ENCODE measurements at regions not wholly inside any gene's neighbourhood (a gene's known extent, or its start where the extent isn't known, plus 50 kb on each side); places are given as distances from the start of the nearest gene placed in this dataset.

DNA sequence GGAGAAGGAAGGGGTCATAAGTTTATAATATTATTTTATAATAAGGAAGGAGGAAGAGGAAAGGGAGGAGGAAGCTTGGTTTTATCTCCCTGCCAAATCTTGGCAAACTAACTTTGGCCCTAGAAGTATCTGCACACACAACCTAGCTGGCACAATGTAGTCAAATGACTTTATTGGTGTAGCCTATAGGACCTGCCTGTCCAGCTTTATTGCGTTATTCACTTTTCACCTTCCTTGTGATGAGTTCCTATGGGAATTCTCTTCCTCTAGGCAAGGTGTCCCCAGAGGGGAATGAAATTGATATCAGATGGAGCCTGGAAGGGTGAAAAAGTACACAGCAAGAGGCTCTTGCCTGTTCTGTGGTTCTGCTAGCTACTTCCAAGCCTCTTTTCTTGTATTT lies 111.2 kb upstream of the SLC25A36 start:
- TF ChIP-seq, protein P1, sequence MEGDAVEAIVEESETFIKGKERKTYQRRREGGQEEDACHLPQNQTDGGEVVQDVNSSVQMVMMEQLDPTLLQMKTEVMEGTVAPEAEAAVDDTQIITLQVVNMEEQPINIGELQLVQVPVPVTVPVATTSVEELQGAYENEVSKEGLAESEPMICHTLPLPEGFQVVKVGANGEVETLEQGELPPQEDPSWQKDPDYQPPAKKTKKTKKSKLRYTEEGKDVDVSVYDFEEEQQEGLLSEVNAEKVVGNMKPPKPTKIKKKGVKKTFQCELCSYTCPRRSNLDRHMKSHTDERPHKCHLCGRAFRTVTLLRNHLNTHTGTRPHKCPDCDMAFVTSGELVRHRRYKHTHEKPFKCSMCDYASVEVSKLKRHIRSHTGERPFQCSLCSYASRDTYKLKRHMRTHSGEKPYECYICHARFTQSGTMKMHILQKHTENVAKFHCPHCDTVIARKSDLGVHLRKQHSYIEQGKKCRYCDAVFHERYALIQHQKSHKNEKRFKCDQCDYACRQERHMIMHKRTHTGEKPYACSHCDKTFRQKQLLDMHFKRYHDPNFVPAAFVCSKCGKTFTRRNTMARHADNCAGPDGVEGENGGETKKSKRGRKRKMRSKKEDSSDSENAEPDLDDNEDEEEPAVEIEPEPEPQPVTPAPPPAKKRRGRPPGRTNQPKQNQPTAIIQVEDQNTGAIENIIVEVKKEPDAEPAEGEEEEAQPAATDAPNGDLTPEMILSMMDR (CRISPR knock-in tag; IDR thresholded peaks at IDR 0.05), result no peak
- TF ChIP-seq ZNF558 (CRISPR knock-in tag; IDR thresholded peaks at IDR 0.05; ENCODE audit: borderline replicate concordance) (no peak), ZNF775 (CRISPR knock-in tag; IDR thresholded peaks at IDR 0.05; ENCODE audit: borderline replicate concordance) (no peak), CBX5 (CRISPR knock-in tag; IDR thresholded peaks at IDR 0.05; ENCODE audit: borderline replicate concordance) (no peak), KDM1A (CRISPR knock-in tag; IDR thresholded peaks at IDR 0.05) (no peak), EP300 (IDR thresholded peaks at IDR 0.05; ENCODE audit: low read depth in 2 of 2, low read length in 2 of 2) (no peak), EP300 (CRISPR knock-in tag; IDR thresholded peaks at IDR 0.05; ENCODE audit: borderline replicate concordance) (no peak), SNAI1 (CRISPR knock-in tag; IDR thresholded peaks at IDR 0.05; ENCODE audit: borderline replicate concordance) (no peak), ZNF430 (CRISPR knock-in tag; IDR thresholded peaks at IDR 0.05) (no peak)
- TF ChIP-seq, protein P2, sequence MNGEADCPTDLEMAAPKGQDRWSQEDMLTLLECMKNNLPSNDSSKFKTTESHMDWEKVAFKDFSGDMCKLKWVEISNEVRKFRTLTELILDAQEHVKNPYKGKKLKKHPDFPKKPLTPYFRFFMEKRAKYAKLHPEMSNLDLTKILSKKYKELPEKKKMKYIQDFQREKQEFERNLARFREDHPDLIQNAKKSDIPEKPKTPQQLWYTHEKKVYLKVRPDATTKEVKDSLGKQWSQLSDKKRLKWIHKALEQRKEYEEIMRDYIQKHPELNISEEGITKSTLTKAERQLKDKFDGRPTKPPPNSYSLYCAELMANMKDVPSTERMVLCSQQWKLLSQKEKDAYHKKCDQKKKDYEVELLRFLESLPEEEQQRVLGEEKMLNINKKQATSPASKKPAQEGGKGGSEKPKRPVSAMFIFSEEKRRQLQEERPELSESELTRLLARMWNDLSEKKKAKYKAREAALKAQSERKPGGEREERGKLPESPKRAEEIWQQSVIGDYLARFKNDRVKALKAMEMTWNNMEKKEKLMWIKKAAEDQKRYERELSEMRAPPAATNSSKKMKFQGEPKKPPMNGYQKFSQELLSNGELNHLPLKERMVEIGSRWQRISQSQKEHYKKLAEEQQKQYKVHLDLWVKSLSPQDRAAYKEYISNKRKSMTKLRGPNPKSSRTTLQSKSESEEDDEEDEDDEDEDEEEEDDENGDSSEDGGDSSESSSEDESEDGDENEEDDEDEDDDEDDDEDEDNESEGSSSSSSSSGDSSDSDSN (CRISPR knock-in tag; IDR thresholded peaks at IDR 0.05), result no peak
